ENCODE measurements at regions not wholly inside any gene's neighbourhood (a gene's known extent, or its start where the extent isn't known, plus 50 kb on each side); places are given as distances from the start of the nearest gene placed in this dataset.

DNA sequence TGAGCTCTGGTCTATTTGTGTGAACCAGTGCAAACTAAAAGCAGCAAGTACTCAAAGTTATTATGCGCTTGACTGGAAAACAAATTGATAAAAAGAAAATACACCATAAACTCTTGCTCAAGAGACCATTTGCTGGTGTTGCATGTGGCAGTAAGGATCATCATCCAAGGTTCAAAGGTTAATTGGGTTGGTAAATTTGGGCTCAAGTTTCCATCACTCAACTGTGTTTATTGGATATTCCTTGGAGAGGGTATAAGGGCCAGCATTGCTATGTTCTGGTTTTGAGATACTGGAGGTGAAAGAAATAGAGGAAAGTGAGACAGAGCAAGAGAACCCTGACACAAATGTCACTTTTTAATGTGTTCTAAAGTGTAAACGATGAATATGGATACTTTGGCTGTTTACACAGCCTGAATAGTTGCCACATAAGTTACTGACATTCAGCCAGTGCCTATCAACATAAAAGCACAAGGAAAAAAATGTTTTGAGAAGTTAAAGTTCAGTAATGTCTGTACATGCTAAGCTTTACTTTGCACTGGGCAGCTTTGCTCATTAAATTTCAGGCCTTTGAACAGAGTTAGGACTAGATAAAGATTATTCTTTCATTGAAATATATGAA is 736.1 kb downstream of the HDGFL1 start:
- TF ChIP-seq, protein P1, sequence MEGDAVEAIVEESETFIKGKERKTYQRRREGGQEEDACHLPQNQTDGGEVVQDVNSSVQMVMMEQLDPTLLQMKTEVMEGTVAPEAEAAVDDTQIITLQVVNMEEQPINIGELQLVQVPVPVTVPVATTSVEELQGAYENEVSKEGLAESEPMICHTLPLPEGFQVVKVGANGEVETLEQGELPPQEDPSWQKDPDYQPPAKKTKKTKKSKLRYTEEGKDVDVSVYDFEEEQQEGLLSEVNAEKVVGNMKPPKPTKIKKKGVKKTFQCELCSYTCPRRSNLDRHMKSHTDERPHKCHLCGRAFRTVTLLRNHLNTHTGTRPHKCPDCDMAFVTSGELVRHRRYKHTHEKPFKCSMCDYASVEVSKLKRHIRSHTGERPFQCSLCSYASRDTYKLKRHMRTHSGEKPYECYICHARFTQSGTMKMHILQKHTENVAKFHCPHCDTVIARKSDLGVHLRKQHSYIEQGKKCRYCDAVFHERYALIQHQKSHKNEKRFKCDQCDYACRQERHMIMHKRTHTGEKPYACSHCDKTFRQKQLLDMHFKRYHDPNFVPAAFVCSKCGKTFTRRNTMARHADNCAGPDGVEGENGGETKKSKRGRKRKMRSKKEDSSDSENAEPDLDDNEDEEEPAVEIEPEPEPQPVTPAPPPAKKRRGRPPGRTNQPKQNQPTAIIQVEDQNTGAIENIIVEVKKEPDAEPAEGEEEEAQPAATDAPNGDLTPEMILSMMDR (IDR thresholded peaks at IDR 0.05 in 2 of 3, conservative IDR thresholded peaks at IDR 0.05 in 1 of 3; ENCODE audit: borderline replicate concordance in 1 of 3, insufficient read depth in 1 of 3, low read depth in 2 of 3, low read length in 2 of 3) = no peak
- TF ChIP-seq YY1 (IDR thresholded peaks at IDR 0.05; ENCODE audit: extremely low read depth, insufficient replicate concordance, low read depth, low read length) (no peak), EZH2phosphoT487 (IDR thresholded peaks at IDR 0.05; ENCODE audit: borderline replicate concordance) (no peak), CEBPB (IDR thresholded peaks at IDR 0.05; ENCODE audit: low read depth) (no peak), POLR2A (IDR thresholded peaks at IDR 0.05; ENCODE audit: borderline replicate concordance, extremely low read depth, insufficient read depth, insufficient read length) (no peak), ZFX (IDR thresholded peaks at IDR 0.05) (no peak), RAD21 (IDR thresholded peaks at IDR 0.05; ENCODE audit: low read depth) (no peak)
- TF ChIP-seq, protein P2, sequence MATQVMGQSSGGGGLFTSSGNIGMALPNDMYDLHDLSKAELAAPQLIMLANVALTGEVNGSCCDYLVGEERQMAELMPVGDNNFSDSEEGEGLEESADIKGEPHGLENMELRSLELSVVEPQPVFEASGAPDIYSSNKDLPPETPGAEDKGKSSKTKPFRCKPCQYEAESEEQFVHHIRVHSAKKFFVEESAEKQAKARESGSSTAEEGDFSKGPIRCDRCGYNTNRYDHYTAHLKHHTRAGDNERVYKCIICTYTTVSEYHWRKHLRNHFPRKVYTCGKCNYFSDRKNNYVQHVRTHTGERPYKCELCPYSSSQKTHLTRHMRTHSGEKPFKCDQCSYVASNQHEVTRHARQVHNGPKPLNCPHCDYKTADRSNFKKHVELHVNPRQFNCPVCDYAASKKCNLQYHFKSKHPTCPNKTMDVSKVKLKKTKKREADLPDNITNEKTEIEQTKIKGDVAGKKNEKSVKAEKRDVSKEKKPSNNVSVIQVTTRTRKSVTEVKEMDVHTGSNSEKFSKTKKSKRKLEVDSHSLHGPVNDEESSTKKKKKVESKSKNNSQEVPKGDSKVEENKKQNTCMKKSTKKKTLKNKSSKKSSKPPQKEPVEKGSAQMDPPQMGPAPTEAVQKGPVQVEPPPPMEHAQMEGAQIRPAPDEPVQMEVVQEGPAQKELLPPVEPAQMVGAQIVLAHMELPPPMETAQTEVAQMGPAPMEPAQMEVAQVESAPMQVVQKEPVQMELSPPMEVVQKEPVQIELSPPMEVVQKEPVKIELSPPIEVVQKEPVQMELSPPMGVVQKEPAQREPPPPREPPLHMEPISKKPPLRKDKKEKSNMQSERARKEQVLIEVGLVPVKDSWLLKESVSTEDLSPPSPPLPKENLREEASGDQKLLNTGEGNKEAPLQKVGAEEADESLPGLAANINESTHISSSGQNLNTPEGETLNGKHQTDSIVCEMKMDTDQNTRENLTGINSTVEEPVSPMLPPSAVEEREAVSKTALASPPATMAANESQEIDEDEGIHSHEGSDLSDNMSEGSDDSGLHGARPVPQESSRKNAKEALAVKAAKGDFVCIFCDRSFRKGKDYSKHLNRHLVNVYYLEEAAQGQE (IDR thresholded peaks at IDR 0.05; ENCODE audit: low read depth) = no peak
